HL-60 (cell line): ENCODE measurements at regions not wholly inside any gene's neighbourhood (a gene's known extent, or its start where the extent isn't known, plus 50 kb on each side); places are given as distances from the start of the nearest gene placed in this dataset.

ENCODE experiments used
- DNase-seq, 2 experiments: peaks; one replicate each; pipeline ENCODE4 v3.0.0-alpha.2; 2010 to 2020; ENCODE audit warnings: low read depth in 1 of 2, low spot score in 1 of 2
- H3K27ac ChIP-seq: fragments of 250-450 bp; sonication (Bioruptor Pico); replicated peaks from 2 replicates; pipeline ENCODE4 v1.5.1; 2020; ENCODE audit warnings: mild to moderate bottlenecking, moderate library complexity
- H3K27me3 ChIP-seq: fragments of 250-450 bp; sonication (Bioruptor Pico); 2 replicates; pipeline ENCODE4 v1.5.1; 2021; ENCODE audit warnings: mild to moderate bottlenecking, moderate library complexity; ENCODE audit not compliant: insufficient read depth, poor library complexity, severe bottlenecking
- H3K4me3 ChIP-seq: replicated peaks from 2 replicates; pipeline ENCODE4 v1.5.1; 2011; ENCODE audit warnings: mild to moderate bottlenecking, control low read depth, low read length; ENCODE audit not compliant: insufficient read depth
- GABPA ChIP-seq: IDR thresholded peaks from 2 replicates; pipeline ENCODE4 v1.6.1; 2012; ENCODE audit warnings: low read depth
- POLR2AphosphoS5 ChIP-seq: IDR thresholded peaks from 2 replicates; pipeline ENCODE4 v1.6.1; 2012; ENCODE audit warnings: low read depth
- SPI1 ChIP-seq: IDR thresholded peaks from 2 replicates; pipeline ENCODE4 v1.6.1; 2012; ENCODE audit warnings: low read depth, mild to moderate bottlenecking, borderline replicate concordance
- TF ChIP-seq, protein P1 (sequence below): IDR thresholded peaks from one replicate; pipeline ENCODE4 v1.5.1; 2011; ENCODE audit warnings: low read length, control low read depth, inconsistent platforms; ENCODE audit not compliant: insufficient read depth
- TF ChIP-seq, protein P2 (sequence below): IDR thresholded peaks from 2 replicates; pipeline ENCODE4 v1.6.1; 2012; ENCODE audit warnings: low read depth; ENCODE audit not compliant: insufficient replicate concordance

DNA sequence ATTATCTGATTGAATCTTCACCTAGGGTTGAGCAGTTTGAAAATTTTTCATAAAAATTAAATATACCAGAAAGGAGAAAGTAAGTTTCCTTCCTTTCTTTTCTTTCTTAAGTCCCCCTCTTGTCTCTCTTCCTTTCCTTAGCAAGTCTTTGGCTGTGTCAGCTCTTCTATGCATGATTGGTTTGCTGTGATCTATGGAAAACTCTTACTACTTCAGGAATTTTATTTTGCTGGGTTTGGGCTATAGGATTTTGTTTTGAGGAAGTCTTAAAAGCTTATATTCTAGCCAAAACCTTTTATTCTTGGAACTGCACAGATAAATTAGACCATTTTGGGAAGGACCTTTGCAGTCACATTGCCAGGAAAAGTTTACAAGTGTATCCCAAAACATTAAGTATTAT is 173.4 kb upstream of the CITED2 start:
- Histone ChIP-seq H3K27ac (peak overlapping the region; percentile 11; the same call in 1 of the 2 replicates), H3K4me3 (no peak overlapping the region), H3K27me3 (no peaks in the 10 kb centered on the region)
- TF ChIP-seq, protein P1, sequence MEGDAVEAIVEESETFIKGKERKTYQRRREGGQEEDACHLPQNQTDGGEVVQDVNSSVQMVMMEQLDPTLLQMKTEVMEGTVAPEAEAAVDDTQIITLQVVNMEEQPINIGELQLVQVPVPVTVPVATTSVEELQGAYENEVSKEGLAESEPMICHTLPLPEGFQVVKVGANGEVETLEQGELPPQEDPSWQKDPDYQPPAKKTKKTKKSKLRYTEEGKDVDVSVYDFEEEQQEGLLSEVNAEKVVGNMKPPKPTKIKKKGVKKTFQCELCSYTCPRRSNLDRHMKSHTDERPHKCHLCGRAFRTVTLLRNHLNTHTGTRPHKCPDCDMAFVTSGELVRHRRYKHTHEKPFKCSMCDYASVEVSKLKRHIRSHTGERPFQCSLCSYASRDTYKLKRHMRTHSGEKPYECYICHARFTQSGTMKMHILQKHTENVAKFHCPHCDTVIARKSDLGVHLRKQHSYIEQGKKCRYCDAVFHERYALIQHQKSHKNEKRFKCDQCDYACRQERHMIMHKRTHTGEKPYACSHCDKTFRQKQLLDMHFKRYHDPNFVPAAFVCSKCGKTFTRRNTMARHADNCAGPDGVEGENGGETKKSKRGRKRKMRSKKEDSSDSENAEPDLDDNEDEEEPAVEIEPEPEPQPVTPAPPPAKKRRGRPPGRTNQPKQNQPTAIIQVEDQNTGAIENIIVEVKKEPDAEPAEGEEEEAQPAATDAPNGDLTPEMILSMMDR: no peak
- TF ChIP-seq GABPA (no peak), POLR2AphosphoS5 (no peak), SPI1 (no peak)
- TF ChIP-seq, protein P2, sequence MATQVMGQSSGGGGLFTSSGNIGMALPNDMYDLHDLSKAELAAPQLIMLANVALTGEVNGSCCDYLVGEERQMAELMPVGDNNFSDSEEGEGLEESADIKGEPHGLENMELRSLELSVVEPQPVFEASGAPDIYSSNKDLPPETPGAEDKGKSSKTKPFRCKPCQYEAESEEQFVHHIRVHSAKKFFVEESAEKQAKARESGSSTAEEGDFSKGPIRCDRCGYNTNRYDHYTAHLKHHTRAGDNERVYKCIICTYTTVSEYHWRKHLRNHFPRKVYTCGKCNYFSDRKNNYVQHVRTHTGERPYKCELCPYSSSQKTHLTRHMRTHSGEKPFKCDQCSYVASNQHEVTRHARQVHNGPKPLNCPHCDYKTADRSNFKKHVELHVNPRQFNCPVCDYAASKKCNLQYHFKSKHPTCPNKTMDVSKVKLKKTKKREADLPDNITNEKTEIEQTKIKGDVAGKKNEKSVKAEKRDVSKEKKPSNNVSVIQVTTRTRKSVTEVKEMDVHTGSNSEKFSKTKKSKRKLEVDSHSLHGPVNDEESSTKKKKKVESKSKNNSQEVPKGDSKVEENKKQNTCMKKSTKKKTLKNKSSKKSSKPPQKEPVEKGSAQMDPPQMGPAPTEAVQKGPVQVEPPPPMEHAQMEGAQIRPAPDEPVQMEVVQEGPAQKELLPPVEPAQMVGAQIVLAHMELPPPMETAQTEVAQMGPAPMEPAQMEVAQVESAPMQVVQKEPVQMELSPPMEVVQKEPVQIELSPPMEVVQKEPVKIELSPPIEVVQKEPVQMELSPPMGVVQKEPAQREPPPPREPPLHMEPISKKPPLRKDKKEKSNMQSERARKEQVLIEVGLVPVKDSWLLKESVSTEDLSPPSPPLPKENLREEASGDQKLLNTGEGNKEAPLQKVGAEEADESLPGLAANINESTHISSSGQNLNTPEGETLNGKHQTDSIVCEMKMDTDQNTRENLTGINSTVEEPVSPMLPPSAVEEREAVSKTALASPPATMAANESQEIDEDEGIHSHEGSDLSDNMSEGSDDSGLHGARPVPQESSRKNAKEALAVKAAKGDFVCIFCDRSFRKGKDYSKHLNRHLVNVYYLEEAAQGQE: no peak
- DNase-seq: no peak

GRCh38 chr6:139547122-139547776 is 172.8 kb upstream of the CITED2 start:
- Histone ChIP-seq H3K27me3 (no peaks in the 10 kb centered on the region), H3K27ac (peak overlapping the region; percentile 11), H3K4me3 (no peak overlapping the region)
- no peak for DNase-seq
- TF ChIP-seq, protein P2: no peak
- no peak for TF ChIP-seq POLR2AphosphoS5
- TF ChIP-seq, protein P1: no peak
- TF ChIP-seq SPI1: no peak
- no peak for TF ChIP-seq GABPA

DNA sequence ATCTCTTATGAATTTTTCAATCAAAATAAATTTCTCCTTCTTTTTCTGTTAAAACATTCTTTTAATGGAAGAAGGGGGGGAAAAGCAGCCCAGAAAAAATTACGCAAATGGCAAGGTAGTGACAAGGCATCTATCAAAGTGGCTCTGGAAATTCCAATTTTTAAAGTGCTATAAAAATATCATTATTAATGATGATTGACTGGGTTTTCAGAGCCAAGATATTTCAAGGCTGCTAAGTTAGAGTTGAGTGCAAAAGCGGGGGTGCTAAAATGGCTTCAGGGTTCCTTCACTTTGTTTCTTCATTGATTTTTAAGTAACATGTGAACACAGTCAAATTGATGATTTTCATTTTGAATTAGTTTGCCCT is 171.6 kb upstream of the CITED2 start:
- TF ChIP-seq, protein P1: no peak
- TF ChIP-seq POLR2AphosphoS5 (no peak), GABPA (no peak), SPI1 (no peak)
- TF ChIP-seq, protein P2: no peak
- no peak for DNase-seq
- Histone ChIP-seq H3K27ac (no peak overlapping the region), H3K4me3 (no peak overlapping the region), H3K27me3 (no peaks in the 10 kb centered on the region)
